Dendritic cell treated with granulocyte-macrophage colony-stimulating factor and Interleukin-4, amounts not matched to agents 40 ng/mL and 50 ng/mL, for 4 days (primary cell): ENCODE measurements at regions not wholly inside any gene's neighbourhood (a gene's known extent, or its start where the extent isn't known, plus 50 kb on each side); places are given as distances from the start of the nearest gene placed in this dataset.

Experiments
- H3K27ac Mint-ChIP-seq: one replicate; pipeline ENCODE4 v1.8.0; 2022; ENCODE audit warnings: mild to moderate bottlenecking, mixed read lengths
- H3K27me3 Mint-ChIP-seq: one replicate; pipeline ENCODE4 v1.8.0; 2022; ENCODE audit warnings: mild to moderate bottlenecking, mixed read lengths
- H3K36me3 Mint-ChIP-seq: one replicate; pipeline ENCODE4 v1.8.0; 2022; ENCODE audit warnings: low read depth, mixed read lengths
- H3K4me1 Mint-ChIP-seq: one replicate; pipeline ENCODE4 v1.8.0; 2022; ENCODE audit warnings: low read depth, mixed read lengths
- H3K4me3 Mint-ChIP-seq: one replicate; pipeline ENCODE4 v1.8.0; 2022; ENCODE audit warnings: mild to moderate bottlenecking, moderate library complexity, mixed read lengths
- H3K9me3 Mint-ChIP-seq: one replicate; pipeline ENCODE4 v1.8.0; 2022; ENCODE audit warnings: mixed read lengths
- intact Hi-C: fragments of 100-400 bp; cut with micrococcal nuclease; formaldehyde crosslinking; loops from one replicate; pipeline ENCODE4 v1.15.0; 2022

- H3K4me1 Mint-ChIP-seq, result no peaks in the 10 kb centered on the region
- no peak overlapping the region for H3K4me3 Mint-ChIP-seq
- peaks cover 7% of the 10 kb centered on the region for H3K27me3 Mint-ChIP-seq
- H3K27ac Mint-ChIP-seq, result no peak overlapping the region
- H3K36me3 Mint-ChIP-seq, result no peaks in the 10 kb centered on the region
- no peaks in the 10 kb centered on the region for H3K9me3 Mint-ChIP-seq
- intact Hi-C loops, result no loop called here
Measured at GRCh38 chr5:74112372-74113195, 486.6 kb downstream of the ARHGEF28 start.

GRCh38 chr5:74111764-74112163 is 485.8 kb downstream of the ARHGEF28 start:
- Mint-ChIP-seq H3K4me1 (no peaks in the 10 kb centered on the region), H3K9me3 (no peaks in the 10 kb centered on the region), H3K4me3 (no peak overlapping the region), H3K27me3 (peaks cover 7% of the 10 kb centered on the region), H3K36me3 (no peaks in the 10 kb centered on the region), H3K27ac (no peak overlapping the region)
- intact Hi-C loops, result no loop called here

GRCh38 chr5:74109344-74109743 is 483.3 kb downstream of the ARHGEF28 start:
- H3K9me3 Mint-ChIP-seq, result no peaks in the 10 kb centered on the region

GRCh38 chr5:74107899-74108298 is 481.9 kb downstream of the ARHGEF28 start:
- H3K4me3 Mint-ChIP-seq, result no peak overlapping the region
- H3K4me1 Mint-ChIP-seq, result peaks cover 10% of the 10 kb centered on the region
- H3K27me3 Mint-ChIP-seq, result peaks cover 5% of the 10 kb centered on the region
- intact Hi-C loops, result no loop called here
- no peak overlapping the region for H3K27ac Mint-ChIP-seq
- no peaks in the 10 kb centered on the region for H3K36me3 Mint-ChIP-seq
- H3K9me3 Mint-ChIP-seq, result peaks cover 8% of the 10 kb centered on the region

More at GRCh38 chr5:74109344-74109743, 483.3 kb downstream of the ARHGEF28 start:
- peaks cover 5% of the 10 kb centered on the region for H3K27me3 Mint-ChIP-seq
- intact Hi-C loops, result no loop called here
- no peak overlapping the region for H3K4me3 Mint-ChIP-seq
- H3K4me1 Mint-ChIP-seq, result no peaks in the 10 kb centered on the region
- H3K36me3 Mint-ChIP-seq, result no peaks in the 10 kb centered on the region
- no peak overlapping the region for H3K27ac Mint-ChIP-seq

- Mint-ChIP-seq H3K27ac (no peak overlapping the region), H3K36me3 (no peaks in the 10 kb centered on the region), H3K27me3 (peaks cover 2% of the 10 kb centered on the region), H3K4me3 (no peak overlapping the region), H3K4me1 (peaks cover 10% of the 10 kb centered on the region), H3K9me3 (peaks cover 8% of the 10 kb centered on the region)
- intact Hi-C loops, result no loop called here
Measured at GRCh38 chr5:74105126-74105780, 479.3 kb downstream of the ARHGEF28 start.

- intact Hi-C loops, result no loop called here
- Mint-ChIP-seq H3K9me3 (peaks cover 16% of the 10 kb centered on the region), H3K4me3 (no peak overlapping the region), H3K27ac (no peak overlapping the region), H3K4me1 (peaks cover 10% of the 10 kb centered on the region), H3K27me3 (no peaks in the 10 kb centered on the region), H3K36me3 (no peaks in the 10 kb centered on the region)
Measured at GRCh38 chr5:74103131-74104023, 477.4 kb downstream of the ARHGEF28 start.

GRCh38 chr5:74100268-74100665 is 474.3 kb downstream of the ARHGEF28 start:
- H3K9me3 Mint-ChIP-seq, result peaks cover 16% of the 10 kb centered on the region
- peaks cover 10% of the 10 kb centered on the region for H3K4me1 Mint-ChIP-seq
- no peak overlapping the region for H3K27ac Mint-ChIP-seq
- H3K27me3 Mint-ChIP-seq, result no peaks in the 10 kb centered on the region
- intact Hi-C loops, result no loop called here
- no peak overlapping the region for H3K4me3 Mint-ChIP-seq
- H3K36me3 Mint-ChIP-seq, result no peaks in the 10 kb centered on the region

GRCh38 chr5:74099538-74100267 is 473.7 kb downstream of the ARHGEF28 start:
- intact Hi-C loops, result no loop called here
- Mint-ChIP-seq H3K4me3 (no peak overlapping the region), H3K9me3 (peaks cover 16% of the 10 kb centered on the region), H3K27ac (no peak overlapping the region), H3K27me3 (no peaks in the 10 kb centered on the region), H3K36me3 (no peaks in the 10 kb centered on the region), H3K4me1 (peaks cover 10% of the 10 kb centered on the region)

- peaks cover 16% of the 10 kb centered on the region for H3K9me3 Mint-ChIP-seq
- no peaks in the 10 kb centered on the region for H3K36me3 Mint-ChIP-seq
- H3K4me3 Mint-ChIP-seq, result no peak overlapping the region
- intact Hi-C loops, result no loop called here
- peaks cover 7% of the 10 kb centered on the region for H3K4me1 Mint-ChIP-seq
- H3K27me3 Mint-ChIP-seq, result no peaks in the 10 kb centered on the region
- H3K27ac Mint-ChIP-seq, result no peak overlapping the region
Measured at GRCh38 chr5:74098941-74099340, 472.9 kb downstream of the ARHGEF28 start.

- no peaks in the 10 kb centered on the region for H3K36me3 Mint-ChIP-seq
- H3K27ac Mint-ChIP-seq, result no peak overlapping the region
- peaks cover 12% of the 10 kb centered on the region for H3K9me3 Mint-ChIP-seq
- no peak overlapping the region for H3K4me3 Mint-ChIP-seq
- intact Hi-C loops, result no loop called here
- H3K27me3 Mint-ChIP-seq, result no peaks in the 10 kb centered on the region
- H3K4me1 Mint-ChIP-seq, result peaks cover 2% of the 10 kb centered on the region
Measured at GRCh38 chr5:74098456-74098855, 472.5 kb downstream of the ARHGEF28 start.

- no peaks in the 10 kb centered on the region for H3K27me3 Mint-ChIP-seq
- no peak overlapping the region for H3K4me3 Mint-ChIP-seq
- intact Hi-C loops, result no loop called here
- H3K4me1 Mint-ChIP-seq, result no peaks in the 10 kb centered on the region
- H3K27ac Mint-ChIP-seq, result no peak overlapping the region
- no peaks in the 10 kb centered on the region for H3K36me3 Mint-ChIP-seq
- H3K9me3 Mint-ChIP-seq, result peaks cover 7% of the 10 kb centered on the region
Measured at GRCh38 chr5:74096325-74096724, 470.3 kb downstream of the ARHGEF28 start.

- Mint-ChIP-seq H3K36me3 (no peaks in the 10 kb centered on the region), H3K4me3 (no peak overlapping the region), H3K27ac (no peak overlapping the region), H3K9me3 (peaks cover 7% of the 10 kb centered on the region), H3K4me1 (no peaks in the 10 kb centered on the region), H3K27me3 (no peaks in the 10 kb centered on the region)
- intact Hi-C loops, result no loop called here
Measured at GRCh38 chr5:74095871-74096270, 469.9 kb downstream of the ARHGEF28 start.

GRCh38 chr5:74094782-74095108 is 468.7 kb downstream of the ARHGEF28 start:
- H3K27me3 Mint-ChIP-seq, result no peaks in the 10 kb centered on the region
- intact Hi-C loops, result no loop called here
- no peaks in the 10 kb centered on the region for H3K36me3 Mint-ChIP-seq
- no peaks in the 10 kb centered on the region for H3K4me1 Mint-ChIP-seq
- H3K27ac Mint-ChIP-seq, result no peak overlapping the region
- no peak overlapping the region for H3K4me3 Mint-ChIP-seq
- peaks cover 7% of the 10 kb centered on the region for H3K9me3 Mint-ChIP-seq
